OCI-LY1 (cell line): ENCODE measurements at regions not wholly inside any gene's neighbourhood (a gene's known extent, or its start where the extent isn't known, plus 50 kb on each side); places are given as distances from the start of the nearest gene placed in this dataset.

Source experiments
- EZH2 ChIP-seq: fragments of 200-600 bp; sonication (generic), shearing (Covaris generic); IDR thresholded peaks from 2 replicates; pipeline ENCODE4 v1.8.0; 2017; ENCODE audit warnings: borderline replicate concordance, mixed run types, mild to moderate bottlenecking, antibody characterized with exemption, low read length, moderate library complexity, mixed read lengths
- TF ChIP-seq, protein P1 (sequence below): fragments of 200-600 bp; sonication (generic), shearing (Covaris generic); IDR thresholded peaks from 2 replicates; pipeline ENCODE4 v1.5.1; 2017; ENCODE audit warnings: mild to moderate bottlenecking, antibody characterized with exemption, low read length, moderate library complexity, mixed read lengths

DNA sequence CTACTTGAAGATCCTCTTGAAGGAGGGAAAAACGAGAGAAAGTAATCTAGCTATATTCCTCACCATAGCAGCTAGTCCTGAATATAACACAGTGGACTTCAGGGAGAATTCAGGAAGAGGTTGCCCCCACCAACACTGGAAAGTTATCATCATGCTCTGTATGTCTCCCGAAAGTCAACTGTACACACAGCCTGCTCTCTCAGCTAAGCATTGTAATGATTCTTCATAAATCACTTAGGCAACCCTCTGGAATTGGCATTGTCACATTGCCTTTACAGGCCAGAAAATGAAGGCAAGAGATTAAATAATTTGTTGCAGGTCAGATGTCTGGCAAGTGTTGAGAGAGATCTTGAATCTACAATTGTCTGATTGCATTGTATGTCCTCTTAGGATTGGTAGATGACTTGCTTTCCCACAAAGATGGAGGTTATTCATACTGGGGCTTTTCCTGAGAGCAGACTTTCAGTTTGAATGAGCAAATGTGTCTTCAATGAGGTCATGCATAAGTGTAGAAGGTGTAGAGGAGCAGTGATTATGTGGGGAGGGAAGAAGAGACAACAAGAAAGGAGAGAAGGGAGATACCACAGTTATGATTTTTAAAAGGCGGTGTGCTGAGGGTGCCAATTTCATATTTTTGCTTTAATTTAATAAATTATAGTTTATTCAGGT is 667.2 kb downstream of the DCDC2C start:
- TF ChIP-seq, protein P1, sequence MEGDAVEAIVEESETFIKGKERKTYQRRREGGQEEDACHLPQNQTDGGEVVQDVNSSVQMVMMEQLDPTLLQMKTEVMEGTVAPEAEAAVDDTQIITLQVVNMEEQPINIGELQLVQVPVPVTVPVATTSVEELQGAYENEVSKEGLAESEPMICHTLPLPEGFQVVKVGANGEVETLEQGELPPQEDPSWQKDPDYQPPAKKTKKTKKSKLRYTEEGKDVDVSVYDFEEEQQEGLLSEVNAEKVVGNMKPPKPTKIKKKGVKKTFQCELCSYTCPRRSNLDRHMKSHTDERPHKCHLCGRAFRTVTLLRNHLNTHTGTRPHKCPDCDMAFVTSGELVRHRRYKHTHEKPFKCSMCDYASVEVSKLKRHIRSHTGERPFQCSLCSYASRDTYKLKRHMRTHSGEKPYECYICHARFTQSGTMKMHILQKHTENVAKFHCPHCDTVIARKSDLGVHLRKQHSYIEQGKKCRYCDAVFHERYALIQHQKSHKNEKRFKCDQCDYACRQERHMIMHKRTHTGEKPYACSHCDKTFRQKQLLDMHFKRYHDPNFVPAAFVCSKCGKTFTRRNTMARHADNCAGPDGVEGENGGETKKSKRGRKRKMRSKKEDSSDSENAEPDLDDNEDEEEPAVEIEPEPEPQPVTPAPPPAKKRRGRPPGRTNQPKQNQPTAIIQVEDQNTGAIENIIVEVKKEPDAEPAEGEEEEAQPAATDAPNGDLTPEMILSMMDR, result no peak
- no peak for TF ChIP-seq EZH2
